PFSK-1 (cell line): ENCODE measurements at regions not wholly inside any gene's neighbourhood (a gene's known extent, or its start where the extent isn't known, plus 50 kb on each side); places are given as distances from the start of the nearest gene placed in this dataset.

Experiments used
- FOXP2 ChIP-seq: optimal IDR thresholded peaks from 2 replicates; pipeline ENCODE3; 2011; ENCODE audit warnings: borderline replicate concordance, control low read depth, inconsistent platforms; ENCODE audit not compliant: insufficient read depth; ENCODE audit errors: extremely low read length, extremely low read depth
- POLR2AphosphoS5 ChIP-seq: IDR thresholded peaks from 2 replicates; pipeline ENCODE4 v1.6.1; 2012; ENCODE audit warnings: low read depth, mild to moderate bottlenecking, control low read depth, low read length, moderate library complexity
- SIN3A ChIP-seq: IDR thresholded peaks from 2 replicates; pipeline ENCODE4 v1.6.1; 2012; ENCODE audit warnings: mild to moderate bottlenecking, low read length, moderate library complexity, borderline replicate concordance; ENCODE audit not compliant: insufficient read depth
- TAF1 ChIP-seq: IDR thresholded peaks from 2 replicates; pipeline ENCODE4 v1.6.1; 2012; ENCODE audit warnings: low read length, control low read depth, borderline replicate concordance; ENCODE audit not compliant: insufficient read depth
- TF ChIP-seq, protein P1 (sequence below), 2 experiments: IDR thresholded peaks; 2 replicates each; pipeline versions ENCODE4 v1.6.1 to v1.8.0; 2011 to 2012; ENCODE audit warnings: low read depth in 2 of 2, low read length in 2 of 2, control low read depth in 1 of 2, inconsistent platforms in 1 of 2, mild to moderate bottlenecking in 1 of 2, moderate library complexity in 1 of 2; ENCODE audit not compliant: insufficient read depth in 1 of 2

GRCh38 chr11:134488512-134488911 lies 76.5 kb upstream of the B3GAT1 start:
- TF ChIP-seq FOXP2 (no peak), SIN3A (no peak), TAF1 (no peak), POLR2AphosphoS5 (no peak)
- TF ChIP-seq, protein P1, sequence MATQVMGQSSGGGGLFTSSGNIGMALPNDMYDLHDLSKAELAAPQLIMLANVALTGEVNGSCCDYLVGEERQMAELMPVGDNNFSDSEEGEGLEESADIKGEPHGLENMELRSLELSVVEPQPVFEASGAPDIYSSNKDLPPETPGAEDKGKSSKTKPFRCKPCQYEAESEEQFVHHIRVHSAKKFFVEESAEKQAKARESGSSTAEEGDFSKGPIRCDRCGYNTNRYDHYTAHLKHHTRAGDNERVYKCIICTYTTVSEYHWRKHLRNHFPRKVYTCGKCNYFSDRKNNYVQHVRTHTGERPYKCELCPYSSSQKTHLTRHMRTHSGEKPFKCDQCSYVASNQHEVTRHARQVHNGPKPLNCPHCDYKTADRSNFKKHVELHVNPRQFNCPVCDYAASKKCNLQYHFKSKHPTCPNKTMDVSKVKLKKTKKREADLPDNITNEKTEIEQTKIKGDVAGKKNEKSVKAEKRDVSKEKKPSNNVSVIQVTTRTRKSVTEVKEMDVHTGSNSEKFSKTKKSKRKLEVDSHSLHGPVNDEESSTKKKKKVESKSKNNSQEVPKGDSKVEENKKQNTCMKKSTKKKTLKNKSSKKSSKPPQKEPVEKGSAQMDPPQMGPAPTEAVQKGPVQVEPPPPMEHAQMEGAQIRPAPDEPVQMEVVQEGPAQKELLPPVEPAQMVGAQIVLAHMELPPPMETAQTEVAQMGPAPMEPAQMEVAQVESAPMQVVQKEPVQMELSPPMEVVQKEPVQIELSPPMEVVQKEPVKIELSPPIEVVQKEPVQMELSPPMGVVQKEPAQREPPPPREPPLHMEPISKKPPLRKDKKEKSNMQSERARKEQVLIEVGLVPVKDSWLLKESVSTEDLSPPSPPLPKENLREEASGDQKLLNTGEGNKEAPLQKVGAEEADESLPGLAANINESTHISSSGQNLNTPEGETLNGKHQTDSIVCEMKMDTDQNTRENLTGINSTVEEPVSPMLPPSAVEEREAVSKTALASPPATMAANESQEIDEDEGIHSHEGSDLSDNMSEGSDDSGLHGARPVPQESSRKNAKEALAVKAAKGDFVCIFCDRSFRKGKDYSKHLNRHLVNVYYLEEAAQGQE (IDR thresholded peaks at IDR 0.05; ENCODE audit: insufficient read depth in 1 of 2, low read depth in 2 of 2, low read length in 2 of 2) = no peak

DNA sequence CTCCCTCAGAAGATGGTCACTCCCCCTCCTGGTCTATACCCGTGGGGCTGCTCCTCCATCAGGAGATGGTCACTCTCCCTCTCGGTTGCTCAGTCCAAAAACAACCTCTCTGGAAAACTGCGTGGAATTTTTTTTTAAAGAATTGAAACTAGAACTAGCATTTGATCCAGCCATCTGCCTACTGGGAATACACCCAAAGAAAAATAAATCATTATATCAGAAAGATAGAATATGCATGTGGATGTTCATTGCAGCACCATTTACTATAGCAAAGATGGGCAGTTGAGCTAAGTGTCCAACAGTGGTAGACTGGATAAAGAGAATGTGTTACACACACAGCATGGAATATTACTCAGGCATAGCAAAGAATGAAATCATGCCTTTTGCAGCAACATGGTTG lies 75.7 kb upstream of the B3GAT1 start:
- no peak for TF ChIP-seq FOXP2
- no peak for TF ChIP-seq POLR2AphosphoS5
- TF ChIP-seq TAF1 = no peak
- TF ChIP-seq, protein P1 (IDR thresholded peaks at IDR 0.05; ENCODE audit: insufficient read depth in 1 of 2, low read depth in 2 of 2, low read length in 2 of 2) = no peak
- no peak for TF ChIP-seq SIN3A

- TF ChIP-seq, protein P1 (IDR thresholded peaks at IDR 0.05; ENCODE audit: insufficient read depth in 1 of 2, low read depth in 2 of 2, low read length in 2 of 2) = no peak
- TF ChIP-seq SIN3A (no peak), FOXP2 (no peak), POLR2AphosphoS5 (no peak), TAF1 (no peak)
Observed at GRCh38 chr11:134486704-134487103, 74.7 kb upstream of the B3GAT1 start.

DNA sequence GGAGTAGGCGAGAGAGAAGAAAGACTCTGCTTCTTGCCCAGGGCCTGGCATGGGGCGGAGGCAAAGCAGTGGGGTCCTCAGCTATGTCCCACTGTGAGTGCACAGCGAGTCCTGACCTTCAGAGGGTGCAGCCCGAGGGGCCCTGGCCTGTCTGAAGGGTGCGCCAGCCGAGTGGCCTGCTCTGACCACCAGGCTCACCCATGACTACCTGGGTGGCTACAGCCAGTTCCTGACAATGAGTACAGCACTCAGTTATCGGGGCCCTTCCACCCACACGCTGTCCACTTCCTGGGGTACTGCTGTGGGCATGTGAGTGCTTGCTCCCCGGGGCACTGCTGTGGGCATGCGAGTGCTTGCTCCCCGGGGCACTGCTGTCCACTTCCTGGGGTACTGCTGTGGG lies 74.1 kb upstream of the B3GAT1 start:
- TF ChIP-seq, protein P1 (IDR thresholded peaks at IDR 0.05; ENCODE audit: insufficient read depth in 1 of 2, low read depth in 2 of 2, low read length in 2 of 2) = no peak
- TF ChIP-seq FOXP2 (no peak), TAF1 (no peak), POLR2AphosphoS5 (no peak), SIN3A (no peak)

GRCh38 chr11:134485316-134485715 lies 73.3 kb upstream of the B3GAT1 start:
- TF ChIP-seq, protein P1 (IDR thresholded peaks at IDR 0.05; ENCODE audit: insufficient read depth in 1 of 2, low read depth in 2 of 2, low read length in 2 of 2) = no peak
- TF ChIP-seq POLR2AphosphoS5 (no peak), SIN3A (no peak), FOXP2 (no peak)
